ENCODE measurements at regions not wholly inside any gene's neighbourhood (a gene's known extent, or its start where the extent isn't known, plus 50 kb on each side); places are given as distances from the start of the nearest gene placed in this dataset.

- TF ChIP-seq NPAS2 (CRISPR knock-in tag; IDR thresholded peaks at IDR 0.05; ENCODE audit: borderline replicate concordance) (no peak), RFX5 (IDR thresholded peaks at IDR 0.05) (no peak), MAZ (IDR thresholded peaks at IDR 0.05; ENCODE audit: borderline replicate concordance, low read depth, low read length) (no peak), HDAC2 (IDR thresholded peaks at IDR 0.05) (no peak), ELK1 (IDR thresholded peaks at IDR 0.05; ENCODE audit: low read depth, low read length) (no peak), PHF8 (IDR thresholded peaks at IDR 0.05; ENCODE audit: borderline replicate concordance, low read depth) (no peak), RARB (CRISPR knock-in tag; IDR thresholded peaks at IDR 0.05) (no peak), EHMT2 (IDR thresholded peaks at IDR 0.05; ENCODE audit: low read depth) (no peak), FOXS1 (CRISPR knock-in tag; IDR thresholded peaks at IDR 0.05) (no peak), EP300 (IDR thresholded peaks at IDR 0.05) (peak; percentile 92 to 95), KDM5A (IDR thresholded peaks at IDR 0.05) (no peak), ZSCAN20 (CRISPR knock-in tag; IDR thresholded peaks at IDR 0.05) (no peak), ZC3H11A (IDR thresholded peaks at IDR 0.05) (no peak), CTCF (IDR thresholded peaks at IDR 0.05) (no peak), USF2 (IDR thresholded peaks at IDR 0.05) (no peak), HEYL (CRISPR knock-in tag; IDR thresholded peaks at IDR 0.05) (no peak), E2F6 (IDR thresholded peaks at IDR 0.05; ENCODE audit: borderline replicate concordance, low read depth) (no peak), RCOR1 (IDR thresholded peaks at IDR 0.05; ENCODE audit: low read depth, low read length) (no peak), HOXB13 (CRISPR knock-in tag; IDR thresholded peaks at IDR 0.05; ENCODE audit: low read depth) (no peak), TFCP2L1 (CRISPR knock-in tag; IDR thresholded peaks at IDR 0.05) (no peak), JUN (IDR thresholded peaks at IDR 0.05) (peak; percentile 80 to 85; a peak in 4 of 5 replicates), MYC (IDR thresholded peaks at IDR 0.05; ENCODE audit: borderline replicate concordance, low read length) (no peak), HMGXB4 (CRISPR knock-in tag; IDR thresholded peaks at IDR 0.05; ENCODE audit: borderline replicate concordance) (no peak), POLR2A (IDR thresholded peaks at IDR 0.05; ENCODE audit: low read length) (no peak), RNF2 (IDR thresholded peaks at IDR 0.05; ENCODE audit: borderline replicate concordance, low read depth) (no peak)
Observed at GRCh38 chr6:133590196-133590595, 298.7 kb upstream of the TCF21 start (continued).

Data from A549 (cell line).